ENCODE measurements at regions not wholly inside any gene's neighbourhood (a gene's known extent, or its start where the extent isn't known, plus 50 kb on each side); places are given as distances from the start of the nearest gene placed in this dataset.

- TF ChIP-seq CTCF (IDR thresholded peaks at IDR 0.05), result no peak
- no peak for TF ChIP-seq EP300 (IDR thresholded peaks at IDR 0.05)
- TF ChIP-seq POLR2A (IDR thresholded peaks at IDR 0.05), result no peak
These were observed 78.7 kb upstream of the PDK4 start for GRCh38 chr7:95675016-95675415.

Measured in stomach (tissue), 4 donors.